ENCODE measurements at regions not wholly inside any gene's neighbourhood (a gene's known extent, or its start where the extent isn't known, plus 50 kb on each side); places are given as distances from the start of the nearest gene placed in this dataset.
"Not testable (repeated sequence)": the region's sequence is repeated elsewhere in the genome, so short reads cannot be mapped to it uniquely, and the experiment has no call there.

GRCh38 chr22:22052548-22053139, 70.1 kb upstream of the TOP3B start:
- FAIRE-seq: not testable (repeated sequence)

GRCh38 chr22:22051032-22051431, 68.4 kb upstream of the TOP3B start:
- not testable (repeated sequence) for FAIRE-seq

GRCh38 chr22:22050141-22050775, 67.7 kb upstream of the TOP3B start:
- FAIRE-seq: peak; percentile 97

DNA sequence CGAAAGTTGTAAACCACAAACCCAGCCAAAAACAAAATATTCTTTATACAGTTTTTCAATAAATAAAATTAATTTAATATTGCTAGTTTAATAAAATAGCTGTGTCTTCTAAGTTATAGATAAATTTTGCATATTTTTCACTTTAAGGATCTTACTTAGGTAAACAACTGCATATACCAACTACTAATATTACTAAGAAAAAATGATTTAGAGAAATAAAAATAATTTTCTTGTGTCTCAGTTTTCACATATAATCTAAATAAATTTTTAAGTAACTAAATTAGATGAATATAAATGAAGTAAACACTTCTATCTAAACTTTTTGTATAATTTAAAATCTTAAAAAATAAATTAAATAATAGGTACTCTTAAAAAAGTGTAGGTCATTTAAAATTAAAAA, 67.1 kb upstream of the TOP3B start:
- FAIRE-seq: no peak

GRCh38 chr22:22048981-22049531, 66.5 kb upstream of the TOP3B start:
- no peak for FAIRE-seq

- peak; percentile 95 for FAIRE-seq
Observed at GRCh38 chr22:22048318-22048942, 65.8 kb upstream of the TOP3B start.

DNA sequence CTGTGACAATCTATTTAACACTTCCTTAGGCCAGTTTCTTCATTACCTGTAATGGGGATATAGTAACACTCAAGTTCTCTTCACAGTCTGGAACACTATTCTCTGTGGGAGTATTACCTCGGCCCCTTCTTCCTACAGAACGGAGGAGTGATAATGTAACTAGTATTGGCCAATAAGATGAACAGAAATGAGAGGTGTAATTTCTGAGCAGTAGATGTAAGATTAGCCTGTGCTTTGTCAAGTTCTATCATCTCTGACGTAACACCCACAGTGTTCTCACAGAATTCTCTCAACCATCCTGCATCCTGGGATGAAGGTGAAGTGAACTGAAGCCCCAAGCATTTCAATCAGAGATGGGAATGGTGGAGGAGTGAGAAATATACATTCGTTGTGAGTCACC, 65.2 kb upstream of the TOP3B start:
- no peak for FAIRE-seq

GRCh38 chr22:22047266-22047665, 64.7 kb upstream of the TOP3B start:
- no peak for FAIRE-seq

GRCh38 chr22:22046370-22046769, 63.8 kb upstream of the TOP3B start:
- no peak for FAIRE-seq

DNA sequence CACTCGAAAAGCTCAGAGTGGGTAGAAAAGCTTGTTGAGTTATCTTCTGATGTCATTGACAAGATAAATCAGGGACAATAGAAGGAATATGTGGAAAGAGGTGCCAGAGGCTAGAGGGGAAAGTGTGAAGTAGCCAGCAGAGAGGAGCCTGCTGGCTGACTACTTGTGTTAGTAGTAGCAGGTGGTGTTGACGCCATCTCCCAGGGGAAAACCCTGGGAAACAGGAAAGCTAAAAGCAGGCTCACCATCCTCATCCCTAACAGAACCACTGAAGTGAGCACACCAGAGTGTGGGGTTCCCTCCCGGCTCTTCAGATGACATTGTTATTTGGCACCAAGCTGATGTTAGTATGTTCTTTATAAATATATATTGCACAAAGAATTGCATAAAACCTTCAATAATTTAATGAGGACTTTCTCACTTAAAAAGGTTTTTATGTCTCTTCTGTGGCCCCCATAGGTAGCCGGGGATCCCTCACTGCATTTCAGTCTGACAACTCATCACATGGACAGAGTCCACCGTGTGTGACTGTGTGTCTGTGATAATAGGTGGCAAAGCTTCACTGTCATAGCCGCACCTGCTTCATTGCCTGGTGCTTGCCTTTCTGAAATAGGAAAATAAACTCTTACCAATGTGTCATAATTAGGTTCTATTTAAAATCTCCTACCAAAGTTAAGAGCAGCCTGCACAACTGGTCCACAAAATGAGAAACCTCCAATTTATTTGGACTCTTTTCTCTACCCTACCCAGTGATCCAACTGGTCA, 63.2 kb upstream of the TOP3B start:
- no peak for FAIRE-seq

DNA sequence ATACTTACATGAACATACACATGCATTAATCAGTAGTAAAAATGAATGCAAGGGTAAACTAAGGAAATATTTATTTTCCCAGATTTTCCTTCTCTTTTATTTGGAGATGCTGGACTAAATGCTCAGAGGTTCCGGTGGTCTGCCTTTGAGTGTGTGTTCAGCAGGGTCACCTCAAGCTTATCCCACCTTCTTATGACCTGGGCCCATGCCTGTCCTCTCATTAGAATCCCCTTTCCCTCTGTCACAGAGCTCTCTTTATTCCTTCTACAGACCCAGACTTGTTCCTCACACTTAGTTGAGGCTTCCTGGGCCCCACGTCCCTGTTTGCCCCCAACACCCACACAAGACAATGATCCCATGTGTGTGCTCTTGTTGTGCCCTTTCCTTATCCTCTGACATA, 61.6 kb upstream of the TOP3B start:
- no peak for FAIRE-seq

GRCh38 chr22:22043296-22044078, 60.9 kb upstream of the TOP3B start:
- no peak for FAIRE-seq

DNA sequence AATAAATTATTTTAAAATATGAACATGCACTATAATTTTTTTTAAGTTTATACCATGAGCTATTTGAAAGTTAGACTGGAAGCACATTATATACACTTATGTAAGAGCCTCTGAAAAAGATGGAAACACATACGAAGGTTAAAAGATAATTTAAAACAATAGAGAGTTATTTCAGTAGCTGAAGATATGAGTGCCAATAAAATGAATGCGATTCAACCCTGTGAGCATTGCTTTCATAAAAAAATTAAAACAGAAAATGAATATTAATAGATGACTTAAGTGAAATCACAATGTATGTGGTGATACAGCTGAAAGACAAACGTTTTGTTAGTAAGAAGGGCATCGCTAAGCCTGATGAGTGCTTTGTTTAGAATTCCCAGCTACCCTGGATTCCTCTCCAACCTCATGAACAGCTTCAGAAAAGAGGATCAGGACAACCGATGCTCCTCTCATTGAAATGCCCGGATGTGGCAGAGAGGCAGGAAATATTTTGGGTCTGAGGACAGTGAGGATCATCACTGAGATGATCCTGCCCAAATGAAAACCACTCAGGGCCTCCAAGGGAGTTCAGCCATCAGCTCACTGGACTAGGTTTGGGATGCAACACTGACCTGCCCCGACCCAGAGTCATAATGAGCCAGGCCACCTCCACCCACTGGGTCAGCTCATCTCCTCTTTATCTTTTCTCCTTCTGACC, 60.2 kb upstream of the TOP3B start:
- FAIRE-seq: no peak

GRCh38 chr22:22042009-22042408, 59.4 kb upstream of the TOP3B start:
- no peak for FAIRE-seq

DNA sequence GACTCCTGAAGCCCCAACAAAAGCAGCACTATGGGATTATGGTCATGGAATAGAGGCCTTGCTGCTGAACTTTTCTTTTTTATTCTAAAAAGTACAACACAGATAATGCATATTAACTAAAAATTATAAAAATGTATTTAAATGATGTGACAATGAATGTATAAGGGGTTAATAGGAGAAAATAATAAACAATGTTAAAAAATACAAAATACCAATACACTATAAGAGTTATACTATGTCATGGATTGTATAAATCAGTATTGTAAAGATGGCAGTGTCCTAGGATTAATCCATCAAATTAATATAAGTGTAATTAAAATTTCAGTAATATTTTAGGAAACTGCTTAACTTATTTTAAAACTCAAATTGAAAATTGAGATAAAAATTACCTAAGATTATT, 58.3 kb upstream of the TOP3B start:
- peak; percentile 65 for FAIRE-seq

DNA sequence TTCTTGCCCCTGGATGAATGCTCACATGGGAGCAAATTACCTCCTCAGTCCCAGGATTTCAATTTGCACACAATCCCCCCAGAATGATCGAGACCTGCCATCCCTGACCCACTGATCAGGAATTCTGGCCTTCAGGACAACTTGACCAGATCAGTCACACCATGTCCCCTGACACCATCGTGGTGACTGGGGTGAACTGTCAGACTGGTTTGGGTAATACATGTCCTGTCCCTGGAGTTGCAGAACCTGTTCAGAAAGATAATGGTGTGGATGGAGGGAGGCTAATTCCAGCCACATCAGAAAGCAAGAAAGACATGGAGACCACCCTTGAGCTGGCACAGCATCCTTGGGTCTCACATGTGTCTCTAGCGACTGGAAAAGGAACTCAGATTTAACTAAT, 57.9 kb upstream of the TOP3B start:
- no peak for FAIRE-seq

DNA sequence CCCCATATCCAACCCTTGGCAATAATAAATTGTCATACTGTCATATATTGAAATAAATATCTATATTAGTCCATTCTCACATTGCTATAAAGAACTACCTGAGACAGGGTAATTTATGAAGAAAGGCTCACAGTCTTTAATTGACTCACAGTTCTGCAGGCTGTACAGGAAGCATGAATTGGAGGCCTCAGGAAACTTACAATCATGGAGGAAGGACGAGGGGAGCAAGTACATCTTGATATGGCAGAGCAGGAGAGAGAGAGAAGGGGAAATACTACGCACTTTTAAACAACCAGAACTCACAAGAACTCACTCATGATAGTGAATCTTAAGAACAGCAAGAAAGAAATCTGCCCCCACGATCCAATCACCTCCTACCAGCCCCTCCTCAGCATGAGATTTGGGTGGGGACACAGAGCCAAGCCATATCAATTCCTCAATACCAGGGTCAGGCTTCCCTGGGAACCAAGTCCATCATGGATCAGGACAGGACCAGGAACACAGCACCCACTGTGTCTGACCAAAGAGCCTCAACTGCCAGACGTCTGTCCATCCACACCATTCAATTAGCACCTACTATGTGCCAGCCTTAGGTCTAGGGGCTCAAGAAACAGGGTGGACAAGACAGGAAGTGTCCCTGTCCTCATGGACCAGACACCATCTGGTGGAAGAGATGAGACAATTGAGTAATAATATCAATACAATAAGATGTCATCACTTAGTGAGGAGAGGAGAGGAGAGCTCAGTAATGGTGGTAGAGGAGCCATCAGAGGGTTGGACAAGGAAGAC, 56.9 kb upstream of the TOP3B start:
- FAIRE-seq: no peak

GRCh38 chr22:22038178-22038880, 55.7 kb upstream of the TOP3B start:
- no peak for FAIRE-seq

- FAIRE-seq: no peak
Observed at GRCh38 chr22:22037740-22038139, 55.2 kb upstream of the TOP3B start.

DNA sequence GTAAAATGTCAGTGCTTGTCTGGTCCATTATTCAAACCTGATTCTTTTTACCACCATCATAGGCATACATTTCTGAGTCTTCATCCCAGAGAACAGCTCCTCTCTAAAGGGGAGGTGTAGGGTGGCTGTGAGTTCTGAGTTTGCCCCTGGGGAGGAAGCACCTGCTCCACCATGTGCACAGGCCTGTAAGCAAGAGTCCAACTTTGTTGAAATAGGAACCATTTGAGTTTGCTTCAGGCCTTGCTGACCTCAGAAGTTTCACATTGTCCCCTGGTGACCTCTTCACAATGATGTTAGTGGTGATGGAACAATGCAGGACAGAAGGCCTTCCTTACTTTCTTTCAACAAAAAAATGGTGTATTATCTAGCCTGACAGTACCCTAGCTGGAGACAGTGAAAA, 54.6 kb upstream of the TOP3B start:
- no peak for FAIRE-seq

DNA sequence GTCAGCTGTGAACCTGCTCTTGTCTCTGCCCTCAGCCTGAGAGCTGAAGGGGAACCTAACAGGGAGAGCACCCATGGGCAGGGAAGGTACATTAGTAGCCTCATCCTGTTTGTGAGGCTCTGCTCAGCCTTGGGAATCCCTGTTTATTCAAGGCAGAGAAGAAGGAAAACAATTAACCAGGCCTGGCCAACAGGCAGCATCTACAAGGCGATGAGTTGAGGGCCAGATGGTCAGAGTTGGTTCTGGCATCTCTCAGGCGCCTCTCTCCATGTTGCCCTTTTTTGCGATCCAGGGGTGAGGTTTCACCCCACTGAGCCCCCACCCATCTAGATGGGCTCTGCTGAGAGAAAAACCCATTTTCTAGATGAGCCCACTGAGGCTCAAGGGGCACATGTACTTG, 54.0 kb upstream of the TOP3B start:
- FAIRE-seq: no peak
